Esophagus muscularis mucosa (tissue), 4 donors: ENCODE measurements at regions not wholly inside any gene's neighbourhood (a gene's known extent, or its start where the extent isn't known, plus 50 kb on each side); places are given as distances from the start of the nearest gene placed in this dataset.

ENCODE experiments used
- DNase-seq: peaks from one replicate; pipeline ENCODE4 v3.0.0-alpha.2; 2017; ENCODE audit errors: extremely low spot score
- H3K27ac ChIP-seq, 4 donors: fragments of 200-600 bp; sonication (generic); replicated peaks in 1 of 4; 1 replicate in 3 of 4; 2 replicates in 1 of 4; pipeline ENCODE4 v1.5.1; 2016 to 2019; ENCODE audit warnings: mild to moderate bottlenecking in 1 of 4
- H3K27me3 ChIP-seq, 4 donors: fragments of 200-600 bp; sonication (generic); one replicate each; pipeline versions ENCODE4 v1.5.1 to v1.6.0; 2016 to 2019
- H3K36me3 ChIP-seq, 4 donors: fragments of 200-600 bp; sonication (generic); one replicate each; pipeline ENCODE4 v1.5.1; 2016 to 2019
- H3K4me1 ChIP-seq, 4 donors: fragments of 200-600 bp; sonication (generic); one replicate each; pipeline ENCODE4 v1.5.1; 2016 to 2019
- H3K4me3 ChIP-seq, 4 donors: fragments of 200-600 bp; sonication (generic); 1 replicate in 2 of 4; 2 replicates in 2 of 4; pipeline ENCODE4 v1.5.1; 2016 to 2019; ENCODE audit warnings: mild to moderate bottlenecking in 4 of 4, moderate library complexity in 1 of 4
- H3K9me3 ChIP-seq, 4 donors: fragments of 200-600 bp; sonication (generic); 1 replicate in 3 of 4; 2 replicates in 1 of 4; pipeline ENCODE4 v1.5.1; 2016 to 2019
- CTCF ChIP-seq, 3 experiments: fragments of 200-600 bp in 2 of 3; fragments of 450-650 bp in 1 of 3; sonication (generic) in 2 of 3; IDR thresholded peaks; one replicate each; pipeline ENCODE4 v1.5.1; 2017 to 2019; ENCODE audit warnings: antibody characterized with exemption in 3 of 3, mild to moderate bottlenecking in 2 of 3, moderate library complexity in 1 of 3
- EP300 ChIP-seq: sonication (generic); formaldehyde crosslinking; IDR thresholded peaks from one replicate; pipeline ENCODE4 v1.6.1; 2017; ENCODE audit warnings: antibody characterized with exemption
- POLR2A ChIP-seq: fragments of 450-650 bp; IDR thresholded peaks from one replicate; pipeline ENCODE4 v1.6.1; 2017; ENCODE audit warnings: antibody characterized with exemption, moderate library complexity, mild to moderate bottlenecking, low read depth
- POLR2AphosphoS5 ChIP-seq, 2 donors: sonication (generic); formaldehyde crosslinking; IDR thresholded peaks; one replicate each; pipeline ENCODE4 v1.6.1; 2017; ENCODE audit warnings: antibody characterized with exemption in 2 of 2
- WGBS: methylation state at CpG from one replicate; pipeline ENCODE4 v1.1.5; 2018; 5-methylcytosine and 5-hydroxymethylcytosine counted together
- intact Hi-C: fragments of 100-400 bp; cut with DNase I; formaldehyde crosslinking; loops from one replicate; pipeline ENCODE4 v1.15.1; 2023

GRCh38 chr12:58295268-58295667 lies 353.9 kb downstream of the ATP23 start:
- H3K36me3 ChIP-seq: no peaks in the 10 kb centered on the region
- WGBS: 84% methylated on average over 1 of the region's 1 CpG
- H3K27ac ChIP-seq: no peak overlapping the region
- intact Hi-C loops: loop anchor here (10.0 kb wide), 1 partner anchor 120 kb away; no protein-coding TSS in a partner anchor
- H3K4me3 ChIP-seq: no peak overlapping the region
- no peak for DNase-seq
- no peaks in the 10 kb centered on the region for H3K4me1 ChIP-seq
- H3K9me3 ChIP-seq: no peaks in the 10 kb centered on the region
- TF ChIP-seq POLR2A: no peak
- TF ChIP-seq POLR2AphosphoS5 (IDR thresholded peaks at IDR 0.05): no peak
- TF ChIP-seq CTCF (IDR thresholded peaks at IDR 0.05): no peak
- TF ChIP-seq EP300: no peak
- H3K27me3 ChIP-seq: no peaks in the 10 kb centered on the region

GRCh38 chr12:58296863-58297262 lies 355.5 kb downstream of the ATP23 start:
- 77% methylated on average over 4 of the region's 4 CpGs for WGBS
- no peak for TF ChIP-seq CTCF (IDR thresholded peaks at IDR 0.05)
- no peak for TF ChIP-seq POLR2AphosphoS5 (IDR thresholded peaks at IDR 0.05)
- TF ChIP-seq POLR2A: no peak
- no peak for TF ChIP-seq EP300
- DNase-seq: no peak

GRCh38 chr12:58298803-58299202 lies 357.4 kb downstream of the ATP23 start:
- 66% methylated on average over 5 of the region's 5 CpGs for WGBS
- H3K27me3 ChIP-seq: no peaks in the 10 kb centered on the region
- H3K27ac ChIP-seq: no peak overlapping the region
- TF ChIP-seq CTCF (IDR thresholded peaks at IDR 0.05) (no peak), EP300 (no peak), POLR2A (no peak), POLR2AphosphoS5 (IDR thresholded peaks at IDR 0.05) (no peak)
- no peaks in the 10 kb centered on the region for H3K4me1 ChIP-seq
- no peak overlapping the region for H3K4me3 ChIP-seq
- no peak for DNase-seq
- no peaks in the 10 kb centered on the region for H3K36me3 ChIP-seq
- no peaks in the 10 kb centered on the region for H3K9me3 ChIP-seq
- intact Hi-C loops: loop anchor here (10.0 kb wide), 1 partner anchor 124 kb away; no protein-coding TSS in a partner anchor

More at GRCh38 chr12:58296863-58297262, 355.5 kb downstream of the ATP23 start:
- no peak overlapping the region for H3K4me3 ChIP-seq
- no peak overlapping the region for H3K27ac ChIP-seq
- intact Hi-C loops: loop anchor here (10.0 kb wide), 1 partner anchor 122 kb away; no protein-coding TSS in a partner anchor
- H3K36me3 ChIP-seq: no peaks in the 10 kb centered on the region
- no peaks in the 10 kb centered on the region for H3K9me3 ChIP-seq
- H3K4me1 ChIP-seq: no peaks in the 10 kb centered on the region
- no peaks in the 10 kb centered on the region for H3K27me3 ChIP-seq

GRCh38 chr12:58299371-58299770 lies 358.0 kb downstream of the ATP23 start:
- Histone ChIP-seq H3K4me1 (no peaks in the 10 kb centered on the region), H3K27ac (no peak overlapping the region), H3K9me3 (no peaks in the 10 kb centered on the region), H3K27me3 (no peaks in the 10 kb centered on the region), H3K4me3 (no peak overlapping the region), H3K36me3 (no peaks in the 10 kb centered on the region)
- intact Hi-C loops: loop anchor here (10.0 kb wide), 1 partner anchor 125 kb away; no protein-coding TSS in a partner anchor
- TF ChIP-seq CTCF (IDR thresholded peaks at IDR 0.05) (no peak), POLR2A (no peak), EP300 (no peak), POLR2AphosphoS5 (IDR thresholded peaks at IDR 0.05) (no peak)
- no peak for DNase-seq

GRCh38 chr12:58301038-58301729 lies 359.8 kb downstream of the ATP23 start:
- DNase-seq: no peak
- H3K27ac ChIP-seq: no peak overlapping the region
- TF ChIP-seq CTCF (IDR thresholded peaks at IDR 0.05) (no peak), POLR2AphosphoS5 (IDR thresholded peaks at IDR 0.05) (no peak), EP300 (no peak), POLR2A (no peak)
- intact Hi-C loops: no loop called here
- no peaks in the 10 kb centered on the region for H3K36me3 ChIP-seq
- WGBS: 90% methylated on average over 8 of the region's 8 CpGs
- no peaks in the 10 kb centered on the region for H3K4me1 ChIP-seq
- no peaks in the 10 kb centered on the region for H3K27me3 ChIP-seq
- no peak overlapping the region for H3K4me3 ChIP-seq
- no peaks in the 10 kb centered on the region for H3K9me3 ChIP-seq
